Parathyroid adenoma (tissue), 2 donors: ENCODE measurements at regions not wholly inside any gene's neighbourhood (a gene's known extent, or its start where the extent isn't known, plus 50 kb on each side); places are given as distances from the start of the nearest gene placed in this dataset.

Source experiments
- H2AFZ ChIP-seq: fragments of 300-600 bp; sonication (generic); one replicate; pipeline ENCODE4 v1.7.0; 2017; ENCODE audit warnings: antibody characterized with exemption, mild to moderate bottlenecking
- H3K27ac ChIP-seq: fragments of 300-600 bp; sonication (generic); one replicate; pipeline ENCODE4 v1.7.0; 2017
- H3K27me3 ChIP-seq: fragments of 300-600 bp; sonication (generic); one replicate; pipeline ENCODE4 v1.7.0; 2017; ENCODE audit warnings: low read length; ENCODE audit not compliant: control insufficient read depth, insufficient read depth
- H3K36me3 ChIP-seq: fragments of 300-600 bp; sonication (generic); one replicate; pipeline ENCODE4 v1.7.0; 2017; ENCODE audit warnings: low read length; ENCODE audit not compliant: control insufficient read depth, insufficient read depth
- H3K4me1 ChIP-seq: fragments of 300-600 bp; sonication (generic); one replicate; pipeline ENCODE4 v1.7.0; 2017; ENCODE audit warnings: control low read depth
- H3K4me2 ChIP-seq: fragments of 300-600 bp; sonication (generic); one replicate; pipeline ENCODE4 v1.7.0; 2017; ENCODE audit warnings: low read length
- H3K4me3 ChIP-seq: fragments of 300-600 bp; sonication (generic); one replicate; pipeline ENCODE4 v1.7.0; 2017; ENCODE audit warnings: low read depth, low read length
- H3K79me2 ChIP-seq: fragments of 300-600 bp; sonication (generic); one replicate; pipeline ENCODE4 v1.7.0; 2017; ENCODE audit warnings: control low read depth
- H3K9ac ChIP-seq: fragments of 300-600 bp; sonication (generic); one replicate; pipeline ENCODE4 v1.7.0; 2017; ENCODE audit warnings: mild to moderate bottlenecking
- H3K9me3 ChIP-seq: fragments of 300-600 bp; sonication (generic); one replicate; pipeline ENCODE4 v1.7.0; 2017; ENCODE audit warnings: low read length; ENCODE audit not compliant: control insufficient read depth
- TF ChIP-seq, protein P1 (sequence below): fragments of 300-600 bp; sonication (generic); IDR thresholded peaks from one replicate; pipeline ENCODE4 v1.7.0; 2017; ENCODE audit warnings: antibody characterized with exemption, mild to moderate bottlenecking
- donor health status: primary hyperparathyroidism.

DNA sequence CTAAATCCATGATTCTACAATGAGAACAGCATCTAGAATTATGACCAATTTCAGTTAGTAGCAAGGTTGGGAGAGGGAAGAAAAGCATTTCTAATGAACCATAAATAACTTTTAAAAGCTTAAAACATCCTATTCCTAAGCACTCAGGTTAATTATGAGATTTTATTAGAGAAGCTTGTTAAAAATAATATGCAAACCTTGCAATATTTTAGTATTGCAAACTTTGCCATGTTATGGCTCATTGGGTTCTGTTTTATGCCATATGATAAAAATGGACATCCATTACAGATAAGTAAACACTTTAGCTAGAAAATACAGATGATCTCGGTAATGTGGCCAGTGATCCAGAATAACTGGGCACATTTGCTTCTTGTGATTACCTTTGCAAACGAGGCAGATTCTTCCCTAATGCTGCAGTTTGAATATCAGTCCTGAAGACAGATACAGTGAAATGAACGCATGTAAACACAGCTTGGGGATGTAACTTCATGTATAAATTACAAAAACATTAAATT, 447.0 kb downstream of the PLK2 start:
- TF ChIP-seq, protein P1, sequence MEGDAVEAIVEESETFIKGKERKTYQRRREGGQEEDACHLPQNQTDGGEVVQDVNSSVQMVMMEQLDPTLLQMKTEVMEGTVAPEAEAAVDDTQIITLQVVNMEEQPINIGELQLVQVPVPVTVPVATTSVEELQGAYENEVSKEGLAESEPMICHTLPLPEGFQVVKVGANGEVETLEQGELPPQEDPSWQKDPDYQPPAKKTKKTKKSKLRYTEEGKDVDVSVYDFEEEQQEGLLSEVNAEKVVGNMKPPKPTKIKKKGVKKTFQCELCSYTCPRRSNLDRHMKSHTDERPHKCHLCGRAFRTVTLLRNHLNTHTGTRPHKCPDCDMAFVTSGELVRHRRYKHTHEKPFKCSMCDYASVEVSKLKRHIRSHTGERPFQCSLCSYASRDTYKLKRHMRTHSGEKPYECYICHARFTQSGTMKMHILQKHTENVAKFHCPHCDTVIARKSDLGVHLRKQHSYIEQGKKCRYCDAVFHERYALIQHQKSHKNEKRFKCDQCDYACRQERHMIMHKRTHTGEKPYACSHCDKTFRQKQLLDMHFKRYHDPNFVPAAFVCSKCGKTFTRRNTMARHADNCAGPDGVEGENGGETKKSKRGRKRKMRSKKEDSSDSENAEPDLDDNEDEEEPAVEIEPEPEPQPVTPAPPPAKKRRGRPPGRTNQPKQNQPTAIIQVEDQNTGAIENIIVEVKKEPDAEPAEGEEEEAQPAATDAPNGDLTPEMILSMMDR = no peak
- no peaks in the 10 kb centered on the region for H3K27me3 ChIP-seq
- H3K4me2 ChIP-seq = no peak overlapping the region
- no peaks in the 10 kb centered on the region for H3K79me2 ChIP-seq
- H3K4me3 ChIP-seq = no peak overlapping the region
- H3K27ac ChIP-seq = no peak overlapping the region
- no peak overlapping the region for H2AFZ ChIP-seq
- H3K9ac ChIP-seq = no peak overlapping the region
- H3K4me1 ChIP-seq = no peaks in the 10 kb centered on the region
- H3K36me3 ChIP-seq = no peaks in the 10 kb centered on the region
- no peaks in the 10 kb centered on the region for H3K9me3 ChIP-seq

DNA sequence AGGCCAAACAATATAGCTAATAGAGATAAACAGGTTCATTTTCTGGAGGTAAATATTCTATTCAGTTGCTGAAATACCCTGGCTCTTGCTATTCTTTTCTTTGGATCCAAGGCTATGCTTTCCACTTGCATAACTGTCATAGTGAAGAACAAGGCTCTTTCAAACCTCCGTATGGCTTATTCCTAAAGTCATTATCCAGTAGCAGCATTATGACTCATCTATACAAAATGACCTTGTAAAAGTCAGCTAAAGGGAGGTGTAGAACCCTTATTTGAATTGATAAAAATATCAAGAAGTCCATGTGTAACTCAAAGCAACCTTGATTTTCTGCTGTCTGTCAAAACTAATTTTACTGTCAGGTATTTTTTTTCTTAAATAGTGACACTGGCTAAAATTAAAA, 447.8 kb downstream of the PLK2 start:
- Histone ChIP-seq H3K79me2 (no peaks in the 10 kb centered on the region), H3K36me3 (no peaks in the 10 kb centered on the region), H2AFZ (no peak overlapping the region), H3K4me1 (no peaks in the 10 kb centered on the region), H3K4me3 (no peak overlapping the region), H3K27ac (no peak overlapping the region), H3K9ac (no peak overlapping the region), H3K9me3 (no peaks in the 10 kb centered on the region), H3K4me2 (no peak overlapping the region), H3K27me3 (no peaks in the 10 kb centered on the region)
- TF ChIP-seq, protein P1 = no peak

DNA sequence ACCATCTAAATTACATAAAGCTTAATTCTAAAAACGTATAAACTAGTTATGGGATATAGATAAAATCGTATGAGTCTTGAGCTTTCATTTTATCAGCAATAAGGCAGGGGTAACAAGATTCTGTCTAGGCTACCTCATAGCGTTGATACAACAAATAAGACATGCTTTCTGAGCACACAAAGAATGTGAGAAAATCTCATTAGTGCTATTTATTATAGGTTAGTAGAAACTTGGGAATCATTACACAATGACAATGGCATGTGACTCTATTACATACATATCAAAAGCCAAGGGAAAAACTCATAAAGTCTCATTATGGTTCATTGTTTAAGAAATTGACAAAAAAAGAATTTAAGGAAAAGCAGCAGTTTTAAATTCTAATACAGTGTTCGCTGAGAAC, 448.6 kb downstream of the PLK2 start:
- TF ChIP-seq, protein P1 = no peak
- Histone ChIP-seq H3K27ac (no peak overlapping the region), H2AFZ (no peak overlapping the region), H3K4me3 (no peak overlapping the region), H3K27me3 (no peaks in the 10 kb centered on the region), H3K79me2 (no peaks in the 10 kb centered on the region), H3K4me2 (no peak overlapping the region), H3K4me1 (no peaks in the 10 kb centered on the region), H3K36me3 (no peaks in the 10 kb centered on the region), H3K9me3 (no peaks in the 10 kb centered on the region), H3K9ac (no peak overlapping the region)

DNA sequence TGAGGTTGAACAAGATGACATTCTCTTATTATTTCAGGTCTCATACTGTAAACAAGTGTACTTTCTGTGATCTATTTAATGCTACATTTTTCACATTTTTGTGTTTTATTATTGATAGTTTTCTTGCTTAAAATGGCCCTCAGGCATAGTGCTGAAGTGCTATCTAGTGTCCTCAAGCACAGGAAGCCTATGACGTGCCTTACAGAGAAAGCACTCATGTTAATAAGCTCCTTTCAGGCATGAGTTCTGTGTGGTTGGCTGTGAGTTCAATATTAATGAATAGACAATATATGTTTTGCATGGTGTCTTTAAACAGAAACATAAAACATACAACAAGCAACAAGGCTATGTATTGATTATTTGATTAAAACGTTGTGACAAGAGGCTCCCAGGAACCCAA, 450.1 kb downstream of the PLK2 start:
- Histone ChIP-seq H2AFZ (no peak overlapping the region), H3K79me2 (no peaks in the 10 kb centered on the region), H3K9ac (no peak overlapping the region), H3K4me3 (no peak overlapping the region), H3K4me2 (no peak overlapping the region), H3K36me3 (no peaks in the 10 kb centered on the region), H3K27ac (no peak overlapping the region), H3K9me3 (no peaks in the 10 kb centered on the region), H3K4me1 (no peaks in the 10 kb centered on the region), H3K27me3 (no peaks in the 10 kb centered on the region)
- TF ChIP-seq, protein P1 = no peak

DNA sequence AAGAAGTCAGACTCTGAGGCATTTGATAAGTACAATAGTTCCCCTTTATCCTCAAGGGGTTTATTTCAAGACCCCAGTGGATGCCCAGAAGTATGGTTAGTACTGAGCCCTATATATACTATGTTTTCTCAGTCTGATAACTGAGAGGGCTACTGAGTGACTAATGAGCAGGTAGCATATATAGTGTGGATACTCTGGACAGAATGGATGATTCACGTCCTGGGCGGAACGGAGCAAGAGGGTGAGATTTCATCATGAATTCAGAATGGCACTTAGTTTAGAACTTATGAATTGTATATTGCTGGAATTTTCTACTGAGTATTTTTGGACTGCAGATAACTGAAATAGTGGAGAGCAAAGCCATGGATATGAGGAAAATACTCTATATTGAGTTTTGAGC, 457.6 kb downstream of the PLK2 start:
- TF ChIP-seq, protein P1 = no peak
- H3K36me3 ChIP-seq = no peaks in the 10 kb centered on the region
- no peaks in the 10 kb centered on the region for H3K9me3 ChIP-seq
- H3K79me2 ChIP-seq = no peaks in the 10 kb centered on the region
- no peak overlapping the region for H3K27ac ChIP-seq
- H3K4me2 ChIP-seq = no peak overlapping the region
- no peaks in the 10 kb centered on the region for H3K27me3 ChIP-seq
- no peak overlapping the region for H2AFZ ChIP-seq
- H3K4me1 ChIP-seq = no peaks in the 10 kb centered on the region
- H3K9ac ChIP-seq = no peak overlapping the region
- no peak overlapping the region for H3K4me3 ChIP-seq
